GM23338 (cell line): ENCODE measurements at regions not wholly inside any gene's neighbourhood (a gene's known extent, or its start where the extent isn't known, plus 50 kb on each side); places are given as distances from the start of the nearest gene placed in this dataset.

ENCODE experiments used
- CREB1 ChIP-seq: fragments of 250-450 bp; sonication (Bioruptor Pico); IDR thresholded peaks from 2 replicates; pipeline ENCODE4 v1.5.0; 2020; ENCODE audit warnings: low read depth, mild to moderate bottlenecking, moderate library complexity
- CTCF ChIP-seq, 2 experiments: fragments of 200-600 bp in 1 of 2; sonication (generic) in 1 of 2; conservative IDR thresholded peaks; 2 replicates each; pipeline versions ENCODE4 v1.5.1 to v1.6.1; 2016 to 2017; ENCODE audit warnings: antibody characterized with exemption in 2 of 2, low read depth in 2 of 2, mild to moderate bottlenecking in 2 of 2, moderate library complexity in 1 of 2
- EZH2 ChIP-seq: fragments of 200-600 bp; sonication (generic); IDR thresholded peaks from one replicate; pipeline ENCODE4 v1.8.0; 2017; ENCODE audit warnings: antibody characterized with exemption, mild to moderate bottlenecking, low read depth; ENCODE audit not compliant: unreplicated experiment
- JUNB ChIP-seq: IDR thresholded peaks from one replicate; pipeline ENCODE4 v1.6.1; 2016; ENCODE audit warnings: antibody characterized with exemption; ENCODE audit not compliant: unreplicated experiment
- NANOG ChIP-seq: IDR thresholded peaks from 2 replicates; pipeline ENCODE4 v1.6.1; 2016; ENCODE audit warnings: antibody characterized with exemption, borderline replicate concordance
- POLR2AphosphoS5 ChIP-seq: IDR thresholded peaks from 2 replicates; pipeline ENCODE4 v1.6.1; 2016; ENCODE audit warnings: antibody characterized with exemption, low read depth
- REST ChIP-seq: IDR thresholded peaks from one replicate; pipeline ENCODE4 v1.6.1; 2018; ENCODE audit warnings: antibody characterized with exemption; ENCODE audit not compliant: unreplicated experiment
- STAT1 ChIP-seq: IDR thresholded peaks from one replicate; pipeline ENCODE4 v1.6.1; 2016; ENCODE audit warnings: antibody characterized with exemption; ENCODE audit not compliant: unreplicated experiment
- ZNF114 ChIP-seq: fragments of 250-450 bp; sonication (Bioruptor Pico); IDR thresholded peaks from 2 replicates; pipeline ENCODE4 v1.5.0; 2020; ENCODE audit warnings: mild to moderate bottlenecking, moderate library complexity
- ZNF331 ChIP-seq: fragments of 250-450 bp; sonication (Bioruptor Pico); IDR thresholded peaks from 2 replicates; pipeline ENCODE4 v1.5.0; 2020; ENCODE audit warnings: low read depth, mild to moderate bottlenecking, moderate library complexity
- ZNF462 ChIP-seq: fragments of 250-450 bp; sonication (Bioruptor Pico); IDR thresholded peaks from 2 replicates; pipeline ENCODE4 v1.5.0; 2020; ENCODE audit warnings: mild to moderate bottlenecking, moderate library complexity

- no peak for TF ChIP-seq ZNF462 (CRISPR knock-in tag)
- no peak for TF ChIP-seq JUNB
- TF ChIP-seq STAT1 = no peak
- TF ChIP-seq CTCF (conservative IDR thresholded peaks at IDR 0.05; ENCODE audit: low read depth in 2 of 2) = no peak
- TF ChIP-seq ZNF331 (CRISPR knock-in tag) = no peak
- TF ChIP-seq NANOG = no peak
- no peak for TF ChIP-seq POLR2AphosphoS5
- TF ChIP-seq REST = no peak
- no peak for TF ChIP-seq ZNF114 (CRISPR knock-in tag)
- TF ChIP-seq EZH2 = no peak
- no peak for TF ChIP-seq CREB1 (CRISPR knock-in tag)
These were observed 137.8 kb upstream of the CCL2 start (continued) for GRCh38 chr17:34117332-34117731.
